ENCODE measurements at regions not wholly inside any gene's neighbourhood (a gene's known extent, or its start where the extent isn't known, plus 50 kb on each side); places are given as distances from the start of the nearest gene placed in this dataset.

GRCh38 chr11:129279326-129280026 is 87.4 kb upstream of the ARHGAP32 start:
- TF ChIP-seq CTCF (conservative IDR thresholded peaks at IDR 0.05; ENCODE audit: low read depth in 2 of 2) (peak in 1 of 2 experiments; percentile 37; a peak in 2 of 4 replicates), EZH2phosphoT487 (IDR thresholded peaks at IDR 0.05; ENCODE audit: unreplicated experiment) (no peak), EZH2 (IDR thresholded peaks at IDR 0.05; ENCODE audit: low read depth, unreplicated experiment) (no peak), POLR2AphosphoS5 (IDR thresholded peaks at IDR 0.05; ENCODE audit: low read depth) (peak; percentile 76; the same call in 1 of the 2 replicates)

All from GM23338 (cell line).